Coronary artery (tissue), 2 donors: ENCODE measurements at regions not wholly inside any gene's neighbourhood (a gene's known extent, or its start where the extent isn't known, plus 50 kb on each side); places are given as distances from the start of the nearest gene placed in this dataset.
A peak's percentile ranks its signal among the peaks of the same experiment; 100 is the strongest.

Source experiments
- DNase-seq: peaks from one replicate; pipeline ENCODE4 v3.0.0-alpha.2; 2017; ENCODE audit warnings: low spot score
- H3K27ac ChIP-seq, 2 donors: fragments of 200-600 bp; sonication (generic); one replicate each; pipeline ENCODE4 v1.5.1; 2016 to 2019
- H3K4me3 ChIP-seq: fragments of 200-600 bp; sonication (generic); 2 replicates; pipeline ENCODE4 v1.5.1; 2016; ENCODE audit warnings: mild to moderate bottlenecking, moderate library complexity
- CTCF ChIP-seq: fragments of 200-600 bp; sonication (generic); IDR thresholded peaks from one replicate; pipeline ENCODE4 v1.5.1; 2019; ENCODE audit warnings: antibody characterized with exemption

DNA sequence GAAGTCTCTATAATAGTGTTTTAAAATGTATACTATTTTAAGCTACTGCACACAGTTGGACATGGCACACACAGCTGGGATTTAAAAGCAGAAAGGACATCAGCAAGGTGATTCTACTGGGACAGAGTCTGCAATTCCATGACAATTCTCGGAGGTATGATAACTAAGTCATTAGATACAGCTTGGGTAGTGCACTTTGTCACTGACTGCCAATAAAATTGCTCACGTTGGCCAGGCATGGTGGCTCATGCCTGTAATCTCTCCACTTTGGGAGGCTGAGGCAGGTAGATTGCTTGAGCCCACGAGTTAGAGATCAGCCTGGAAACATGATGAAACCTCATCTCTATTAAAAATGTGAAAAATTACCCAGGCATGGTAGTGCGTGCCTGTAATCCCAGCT lies 134.1 kb upstream of the SATB2 start:
- no peak for DNase-seq
- H3K27ac ChIP-seq: no peak overlapping the region
- no peak for TF ChIP-seq CTCF
- no peak overlapping the region for H3K4me3 ChIP-seq

DNA sequence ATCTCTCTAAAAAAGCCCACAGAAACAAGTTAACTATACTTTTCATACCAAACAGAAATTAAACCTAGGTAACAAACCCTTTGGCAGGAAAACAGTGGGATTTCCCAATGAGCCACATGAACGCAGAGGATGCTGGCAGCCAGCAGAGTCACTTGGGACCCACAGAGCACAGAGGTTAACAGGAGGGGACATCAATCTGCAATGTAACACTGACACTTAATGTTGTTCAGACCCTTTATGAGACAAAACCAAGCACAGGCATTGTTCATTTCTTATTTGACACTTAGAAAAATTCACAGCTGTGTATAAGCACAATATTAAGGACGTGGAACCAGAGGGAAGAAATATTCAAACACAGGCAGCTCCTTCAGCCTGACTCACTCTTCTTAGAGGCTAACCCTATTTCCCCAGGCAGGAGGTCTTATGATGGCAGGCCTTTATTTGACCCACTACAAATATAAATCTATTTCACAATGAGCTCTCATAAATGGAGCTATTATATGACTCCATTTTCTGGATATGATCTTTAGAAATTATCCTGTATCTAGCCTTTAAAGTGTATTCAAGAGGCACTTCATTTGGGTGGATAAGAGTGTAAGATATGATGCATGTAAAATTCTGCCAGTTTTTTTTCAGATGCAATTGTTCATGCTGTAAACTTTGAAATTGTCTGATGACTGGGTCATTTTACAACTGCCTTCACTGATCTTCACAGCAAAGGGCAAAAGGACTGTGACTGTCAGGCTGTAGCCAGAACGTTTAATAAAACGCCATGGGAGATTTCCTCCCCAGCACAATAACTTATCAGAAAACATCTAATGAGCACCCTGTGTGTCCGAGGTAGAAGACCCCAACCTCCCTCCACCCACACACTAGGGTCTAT lies 132.8 kb upstream of the SATB2 start:
- no peak overlapping the region for H3K27ac ChIP-seq
- no peak for DNase-seq
- no peak for TF ChIP-seq CTCF
- no peak overlapping the region for H3K4me3 ChIP-seq

DNA sequence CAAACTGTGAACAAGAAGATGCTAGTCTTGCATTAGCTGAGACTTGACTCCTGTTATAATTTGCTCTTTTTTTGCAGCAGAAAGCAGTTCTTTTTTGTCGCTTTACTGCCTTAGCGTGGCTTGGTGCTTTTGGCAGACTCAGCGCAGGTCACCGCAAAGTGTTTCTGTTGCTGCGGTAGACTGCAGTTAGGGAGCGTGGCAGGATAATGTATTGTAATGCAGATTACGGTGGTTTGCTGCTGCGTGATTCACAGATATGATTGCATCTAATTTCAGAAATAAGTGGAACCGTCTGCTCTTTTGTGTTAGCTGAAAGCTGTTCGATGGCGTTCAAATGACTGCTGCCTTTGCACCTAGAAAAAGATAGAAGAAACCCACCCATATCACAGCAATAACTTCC lies 131.6 kb upstream of the SATB2 start:
- no peak overlapping the region for H3K4me3 ChIP-seq
- no peak for TF ChIP-seq CTCF
- H3K27ac ChIP-seq: no peak overlapping the region
- DNase-seq: no peak

DNA sequence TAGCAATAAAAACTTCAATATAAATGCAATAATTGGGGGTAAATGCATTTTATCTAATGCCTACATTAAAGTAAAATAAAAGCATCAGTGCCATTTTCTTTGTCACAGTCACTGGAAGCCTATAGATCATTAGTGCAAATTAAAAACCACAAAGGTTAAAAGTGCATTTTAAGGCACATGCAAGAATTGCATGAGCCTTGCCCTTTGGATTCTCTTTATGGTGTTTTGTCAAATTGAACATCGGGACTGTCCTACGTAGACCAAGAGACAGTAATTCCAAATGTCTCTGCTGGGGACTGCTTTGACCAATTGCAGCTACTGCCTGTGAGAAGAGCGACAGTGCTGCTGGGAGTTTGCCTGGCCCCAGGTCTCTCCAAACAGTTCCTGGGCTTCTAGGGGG lies 130.3 kb upstream of the SATB2 start:
- Histone ChIP-seq H3K4me3 (no peak overlapping the region), H3K27ac (no peak overlapping the region)
- TF ChIP-seq CTCF: no peak
- DNase-seq: no peak

- DNase-seq: no peak
- Histone ChIP-seq H3K4me3 (no peak overlapping the region), H3K27ac (no peak overlapping the region)
- TF ChIP-seq CTCF: no peak
Observed at GRCh38 chr2:199586646-199587045, 128.9 kb upstream of the SATB2 start.

DNA sequence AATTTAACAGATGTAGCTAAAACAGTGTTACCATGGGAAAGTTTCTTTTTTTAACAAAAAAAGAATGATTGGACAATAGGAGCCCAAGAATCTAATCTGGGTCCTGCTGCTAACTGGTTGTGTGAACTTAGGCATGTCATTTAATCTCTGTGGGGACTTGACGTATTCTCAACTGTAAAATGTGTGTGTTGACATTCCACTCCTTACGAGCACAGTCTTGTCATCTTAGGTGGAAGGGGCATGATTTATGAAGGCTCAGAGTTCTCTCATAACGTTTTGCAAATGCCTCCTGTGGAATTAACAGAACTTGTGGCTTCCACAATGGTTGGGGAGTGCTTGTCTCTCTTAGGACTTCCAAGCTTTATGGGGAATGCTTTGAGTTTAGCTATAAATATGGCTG lies 125.9 kb upstream of the SATB2 start:
- no peak overlapping the region for H3K27ac ChIP-seq
- H3K4me3 ChIP-seq: no peak overlapping the region
- no peak for DNase-seq
- TF ChIP-seq CTCF: no peak

- H3K4me3 ChIP-seq: peak overlapping the region; percentile 57
- no peak for DNase-seq
- no peak for TF ChIP-seq CTCF
- no peak overlapping the region for H3K27ac ChIP-seq
Observed at GRCh38 chr2:199581935-199582360, 124.2 kb upstream of the SATB2 start.
